A673 (cell line): ENCODE measurements at regions not wholly inside any gene's neighbourhood (a gene's known extent, or its start where the extent isn't known, plus 50 kb on each side); places are given as distances from the start of the nearest gene placed in this dataset.

Experiments used
- BruUV-seq: library from RNA; stranded (reverse); fragments of 400-500 nt; replicated peaks from 2 replicates; lab custom pipeline; 2021; lab: Mats Ljungman, UMichigan
- CTCF ChIA-PET: fragments of 300-600 bp; sonication (Branson Sonifier 250); formaldehyde crosslinking; loops from one replicate; lab custom pipeline; 2022; ENCODE audit warnings: antibody characterized with exemption; lab: Charles Lee
- POLR2A ChIA-PET: fragments of 300-600 bp; sonication (Branson Sonifier 250); formaldehyde crosslinking; loops from one replicate; lab custom pipeline; 2022; ENCODE audit warnings: antibody characterized with exemption; ENCODE audit not compliant: low non-redundant PET; lab: Charles Lee
- DNase-seq: peaks from one replicate; pipeline ENCODE4 v3.0.0-alpha.2; 2015; ENCODE audit warnings: low spot score
- H3K27ac ChIP-seq: fragments of 200-600 bp; sonication (generic); 2 replicates; pipeline ENCODE4 v1.5.1; 2016; ENCODE audit warnings: mixed run types, low read depth, mild to moderate bottlenecking, mixed read lengths, antibody characterized with exemption, low read length; ENCODE audit not compliant: poor library complexity, severe bottlenecking
- H3K27me3 ChIP-seq: fragments of 200-600 bp; sonication (generic); replicated peaks from 2 replicates; pipeline ENCODE4 v1.6.1; 2017; ENCODE audit warnings: mixed run types, low read depth, mild to moderate bottlenecking, mixed read lengths, antibody characterized with exemption, low read length; ENCODE audit not compliant: insufficient read depth, poor library complexity
- H3K36me3 ChIP-seq: fragments of 200-600 bp; sonication (generic); 2 replicates; pipeline ENCODE4 v1.6.1; 2016; ENCODE audit warnings: mixed run types, mild to moderate bottlenecking, mixed read lengths, antibody characterized with exemption, low read length; ENCODE audit not compliant: insufficient read depth, poor library complexity, severe bottlenecking
- H3K4me1 ChIP-seq: fragments of 200-600 bp; sonication (generic); 2 replicates; pipeline ENCODE4 v1.6.1; 2017; ENCODE audit warnings: mixed run types, mild to moderate bottlenecking, mixed read lengths, antibody characterized with exemption, low read length; ENCODE audit not compliant: insufficient read depth, poor library complexity, severe bottlenecking
- H3K4me3 ChIP-seq: fragments of 200-600 bp; sonication (generic); 2 replicates; pipeline ENCODE4 v1.5.1; 2016; ENCODE audit warnings: low read depth, mixed run types, mild to moderate bottlenecking, mixed read lengths, low read length; ENCODE audit not compliant: poor library complexity, severe bottlenecking
- H3K9me3 ChIP-seq: fragments of 200-600 bp; sonication (generic); 2 replicates; pipeline ENCODE4 v1.6.1; 2016; ENCODE audit warnings: mixed run types, low read depth, mild to moderate bottlenecking, mixed read lengths, antibody characterized with exemption, low read length; ENCODE audit not compliant: poor library complexity, severe bottlenecking
- CTCF ChIP-seq: fragments of 300-800, 200-600 bp; sonication (generic); conservative IDR thresholded peaks from 2 replicates; pipeline ENCODE4 v1.5.1; 2017; ENCODE audit warnings: low read depth, mild to moderate bottlenecking, antibody characterized with exemption, low read length, moderate library complexity, mixed read lengths
- EZH2 ChIP-seq: fragments of 200-600 bp; sonication (generic); IDR thresholded peaks from 2 replicates; pipeline ENCODE4 v1.6.1; 2017; ENCODE audit warnings: borderline replicate concordance, low read depth, mild to moderate bottlenecking, mixed read lengths, antibody characterized with exemption, low read length; ENCODE audit not compliant: poor library complexity, severe bottlenecking
- intact Hi-C: fragments of 100-400 bp; cut with micrococcal nuclease; formaldehyde crosslinking; loops from one replicate; pipeline ENCODE4 v1.10.0; 2022; ENCODE audit not compliant: unreplicated experiment

DNA sequence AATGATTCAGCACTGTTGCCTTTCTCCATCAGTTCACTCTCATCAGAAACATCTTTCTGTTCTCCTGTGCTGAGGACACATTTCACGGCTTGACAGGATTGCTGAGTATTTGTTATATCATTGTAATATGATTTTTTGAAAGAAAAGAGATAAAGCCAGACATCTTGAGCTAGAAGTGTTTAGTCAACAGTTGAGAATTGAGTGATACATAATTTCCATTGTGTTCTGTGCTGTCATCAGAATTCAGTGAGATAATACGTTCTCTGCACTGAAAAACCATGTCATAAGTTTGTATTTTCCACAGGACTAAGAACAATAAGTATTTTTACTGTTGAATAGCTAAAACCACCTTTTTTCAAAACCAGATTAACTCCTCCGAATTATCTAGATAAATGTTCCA, 50.2 kb upstream of the GPRIN3 start:
- intact Hi-C loops, result no loop called here
- ChIA-PET CTCF (no interaction called here), POLR2A (no interaction called here)
- no peaks in the 10 kb centered on the region for H3K27me3 ChIP-seq
- no peak for DNase-seq
- no peaks in the 10 kb centered on the region for H3K36me3 ChIP-seq
- TF ChIP-seq CTCF, result no peak
- no peak for TF ChIP-seq EZH2
- no peak overlapping the region for H3K27ac ChIP-seq
- no peaks in the 10 kb centered on the region for H3K9me3 ChIP-seq
- H3K4me3 ChIP-seq, result no peak overlapping the region
- BruUV-seq, result no TSS peak
- no peaks in the 10 kb centered on the region for H3K4me1 ChIP-seq
